GM21576 (cell line): ENCODE measurements at regions not wholly inside any gene's neighbourhood (a gene's known extent, or its start where the extent isn't known, plus 50 kb on each side); places are given as distances from the start of the nearest gene placed in this dataset.
"Not testable (repeated sequence)": the region's sequence is repeated elsewhere in the genome, so short reads cannot be mapped to it uniquely, and the experiment has no call there.

ENCODE experiments used
- ATAC-seq: cut with Tn5 transposase; IDR thresholded peaks from one replicate; pipeline ENCODE4 v1.9.1; 2021; ENCODE audit warnings: mild to moderate bottlenecking, moderate library complexity; ENCODE audit not compliant: unreplicated experiment

DNA sequence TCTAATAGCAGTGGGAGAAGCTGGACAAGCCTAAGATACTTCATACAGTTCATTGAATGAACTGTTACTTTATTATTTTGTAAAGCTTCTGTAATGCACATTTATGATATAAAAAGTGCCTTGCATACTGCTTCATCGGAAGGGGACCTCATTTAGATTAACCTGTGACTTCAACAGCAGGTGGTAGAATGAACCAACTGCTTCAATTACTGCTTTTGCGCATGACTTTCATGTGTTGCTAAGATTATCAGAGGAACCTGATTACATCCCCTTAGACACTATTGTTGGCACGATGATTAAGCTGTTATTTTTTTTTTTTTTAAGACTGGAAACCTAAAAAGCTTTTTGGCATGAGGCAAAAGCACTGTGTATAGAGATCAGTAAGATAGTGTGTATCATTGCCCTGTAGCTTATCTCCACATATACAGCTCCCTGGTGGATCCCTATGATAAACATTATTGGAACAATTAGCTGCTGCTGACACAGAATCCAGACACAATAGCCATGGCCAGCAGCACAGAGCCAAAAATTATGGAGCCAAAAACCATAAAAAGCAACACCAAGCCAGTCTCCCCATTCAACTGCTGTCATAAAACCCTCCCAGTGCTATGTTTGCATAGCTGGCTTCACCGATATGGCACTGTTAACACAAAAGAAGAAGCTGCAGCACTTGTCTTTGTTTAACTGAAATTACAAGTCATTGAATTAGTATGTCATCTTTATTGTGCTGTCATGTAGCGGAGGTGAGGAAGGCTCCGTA is 731.6 kb upstream of the MMS22L start:
- ATAC-seq, result no peak

- ATAC-seq, result no peak
These were observed 733.5 kb upstream of the MMS22L start for GRCh38 chr6:98016565-98016964.

GRCh38 chr6:98020222-98020621 is 737.2 kb upstream of the MMS22L start:
- no peak for ATAC-seq

DNA sequence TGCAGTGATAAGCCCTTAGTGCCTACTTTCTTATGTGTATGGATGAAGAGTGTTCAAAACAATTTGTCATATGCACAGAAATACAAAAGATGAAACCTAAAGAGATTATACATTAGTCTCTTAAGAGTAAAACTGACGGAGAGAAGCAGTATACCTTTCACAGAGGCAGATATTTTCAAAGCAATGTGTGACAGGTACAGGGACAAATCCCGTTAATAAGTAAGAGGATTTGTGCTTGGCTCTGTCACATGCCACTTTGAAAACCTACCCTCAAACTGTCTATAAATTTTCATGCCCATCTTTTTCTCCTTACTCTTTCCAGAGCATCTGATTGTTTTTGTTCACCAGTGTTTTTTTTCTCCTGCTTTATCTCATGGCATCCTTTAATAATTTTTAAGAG is 741.3 kb upstream of the MMS22L start:
- ATAC-seq, result no peak

DNA sequence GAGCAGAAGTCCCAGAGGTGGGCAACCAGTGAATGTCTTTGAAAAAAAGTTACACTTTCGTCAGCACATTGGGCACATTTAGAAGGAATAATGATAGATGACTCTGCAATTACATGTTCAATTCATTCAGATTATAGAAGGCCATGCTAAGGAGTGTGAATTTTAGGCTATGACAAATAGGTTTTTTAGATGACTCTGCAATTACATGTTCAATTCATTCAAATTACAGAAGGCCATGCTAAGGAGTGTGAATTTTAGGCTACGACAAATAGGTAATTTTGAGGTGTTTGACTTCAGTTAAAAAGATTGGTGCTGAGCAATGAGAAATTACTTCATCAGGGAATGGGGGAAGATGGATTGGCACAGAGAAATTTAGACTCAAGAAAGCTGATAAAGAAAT is 744.9 kb upstream of the MMS22L start:
- no peak for ATAC-seq

DNA sequence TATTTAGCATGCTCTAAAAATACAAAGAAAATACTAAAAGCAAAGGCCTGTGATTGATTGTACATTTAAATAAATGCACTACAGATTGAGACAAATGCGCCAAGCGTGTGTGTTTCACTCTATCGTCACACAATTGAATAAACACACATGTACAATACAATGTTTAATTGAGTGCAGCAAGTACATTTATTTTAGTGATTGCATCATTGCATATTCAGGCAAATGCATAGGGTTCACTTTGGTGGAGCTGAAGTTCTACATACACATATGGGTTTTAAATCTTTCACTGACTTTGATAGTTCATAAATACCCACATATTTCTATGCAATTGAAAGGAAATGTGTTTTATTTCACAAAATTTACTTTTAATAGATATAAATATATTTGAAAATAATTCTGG is 750.6 kb upstream of the MMS22L start:
- ATAC-seq, result no peak

DNA sequence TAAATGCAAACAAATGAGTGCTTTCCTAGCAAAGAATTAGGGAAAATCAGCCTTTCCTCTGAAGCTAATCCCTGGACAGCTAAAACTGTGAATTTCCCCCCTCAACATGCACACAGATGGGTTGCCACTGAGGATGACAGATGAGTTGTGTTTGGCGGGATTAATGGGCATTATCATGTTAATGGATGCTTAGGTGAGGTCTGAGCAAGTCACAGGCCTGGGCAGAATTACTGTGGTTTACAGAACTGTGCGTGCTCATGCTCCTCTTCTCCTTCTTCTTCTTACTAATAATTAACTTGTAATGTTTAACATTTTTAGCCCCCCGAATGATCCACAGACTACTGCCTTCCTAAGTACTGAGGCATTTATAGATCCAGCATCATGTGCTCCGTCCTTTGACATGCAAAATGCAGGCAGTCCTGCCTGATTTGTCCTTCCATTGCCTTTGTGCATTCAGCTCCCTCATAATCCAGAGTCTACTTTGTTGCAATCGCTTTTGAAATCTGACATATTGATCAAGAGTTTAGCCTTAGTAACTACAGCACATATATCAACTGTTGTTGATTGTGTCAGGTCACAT is 753.4 kb upstream of the MMS22L start:
- ATAC-seq, result no peak

- no peak for ATAC-seq
These were observed 754.6 kb upstream of the MMS22L start for GRCh38 chr6:98037571-98037970.

DNA sequence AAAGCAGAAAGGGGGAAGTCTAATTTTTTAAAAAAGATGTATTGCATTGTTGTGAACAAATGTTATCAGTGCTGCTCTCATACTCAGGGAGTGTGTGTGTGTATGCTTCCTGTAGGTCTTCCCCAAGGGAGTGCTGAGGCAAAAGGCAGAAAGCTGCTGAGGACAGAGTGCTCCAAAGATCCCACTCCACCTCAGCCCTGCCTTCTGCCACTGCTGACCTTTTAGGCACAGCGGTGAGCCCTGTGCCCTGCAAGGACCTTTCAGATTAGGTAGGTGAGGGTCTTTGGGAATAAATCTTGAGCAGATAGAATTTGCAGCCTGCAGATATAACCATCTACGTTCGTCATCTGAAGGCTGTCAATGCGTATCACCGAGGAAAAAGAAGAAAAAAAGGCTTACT is 756.4 kb upstream of the MMS22L start:
- ATAC-seq, result no peak

DNA sequence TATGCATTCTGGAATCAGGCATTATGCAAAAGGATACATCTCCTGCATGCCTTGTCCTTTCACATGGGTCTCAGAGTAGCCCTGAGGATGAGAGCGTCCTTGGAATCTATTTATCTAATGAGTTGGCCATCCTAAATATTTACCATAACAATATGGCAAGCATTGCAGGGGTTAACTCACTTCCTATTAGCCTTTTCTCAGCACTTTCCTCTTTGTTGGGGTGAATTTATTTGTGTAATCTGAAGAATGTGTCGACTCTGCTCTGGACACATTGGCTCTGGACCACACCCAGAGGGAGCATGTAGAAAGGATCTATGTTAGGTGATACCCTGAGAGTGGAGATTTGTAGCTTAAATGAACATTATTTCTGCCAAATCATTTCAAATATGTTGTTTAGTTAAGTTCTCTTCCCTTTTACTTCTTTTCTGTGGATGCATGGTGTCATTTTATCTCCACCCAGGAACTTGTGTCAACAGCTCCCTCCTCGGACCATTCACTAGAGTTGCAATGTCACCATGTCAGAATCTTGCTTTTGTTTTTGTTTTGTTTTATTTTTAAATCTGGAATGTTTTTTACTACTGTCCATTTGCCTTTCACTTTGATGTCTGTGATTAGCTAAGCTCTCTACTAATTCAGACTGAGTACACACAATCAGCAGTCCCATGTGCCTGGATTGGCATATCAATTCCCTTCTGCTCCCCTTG is 757.0 kb upstream of the MMS22L start:
- ATAC-seq, result no peak

DNA sequence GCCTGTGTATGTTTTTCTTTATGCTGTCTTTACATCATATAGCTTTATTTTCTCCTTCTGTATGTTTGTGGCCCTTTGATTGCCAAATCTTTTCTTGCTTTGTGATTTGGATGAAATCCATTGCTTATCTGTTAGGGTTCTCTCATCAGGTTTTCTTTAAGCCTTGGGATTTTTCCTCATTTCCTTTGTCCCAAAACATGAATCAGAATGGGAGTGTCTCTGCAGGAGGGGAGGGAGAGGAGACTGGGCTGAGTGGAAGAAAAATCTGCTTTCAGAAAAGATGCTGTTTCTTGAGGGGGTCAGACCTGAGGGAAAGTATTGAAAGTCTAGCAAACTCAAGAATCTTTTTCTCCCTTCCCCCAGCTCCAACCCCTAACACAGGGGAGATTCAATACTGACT is 758.0 kb upstream of the MMS22L start:
- no peak for ATAC-seq

DNA sequence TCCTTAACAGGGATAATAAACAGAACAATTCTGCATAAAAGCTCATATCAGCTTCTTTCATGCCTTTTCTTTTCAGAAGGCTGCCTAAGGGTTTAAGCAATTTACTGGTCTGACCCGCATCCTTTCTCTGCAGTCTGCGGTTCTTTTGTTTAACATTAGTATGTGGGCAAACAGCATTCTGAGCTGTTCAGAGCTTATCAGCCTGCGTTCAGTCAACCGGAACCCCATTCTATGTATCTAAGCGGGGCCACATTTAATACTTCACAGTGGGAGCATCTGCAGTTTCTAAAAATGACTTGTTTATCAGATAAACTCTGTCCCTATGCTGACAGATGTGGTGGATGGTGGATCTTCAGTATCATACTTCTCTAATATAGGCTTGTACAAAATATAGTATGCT is 758.9 kb upstream of the MMS22L start:
- no peak for ATAC-seq

GRCh38 chr6:98044151-98044561 is 761.1 kb upstream of the MMS22L start:
- no peak for ATAC-seq

- ATAC-seq, result no peak
These were observed 761.9 kb upstream of the MMS22L start for GRCh38 chr6:98044791-98045470.

GRCh38 chr6:98047164-98047563 is 764.1 kb upstream of the MMS22L start:
- no peak for ATAC-seq

- no peak for ATAC-seq
These were observed 764.9 kb upstream of the MMS22L start for GRCh38 chr6:98047871-98048270.

DNA sequence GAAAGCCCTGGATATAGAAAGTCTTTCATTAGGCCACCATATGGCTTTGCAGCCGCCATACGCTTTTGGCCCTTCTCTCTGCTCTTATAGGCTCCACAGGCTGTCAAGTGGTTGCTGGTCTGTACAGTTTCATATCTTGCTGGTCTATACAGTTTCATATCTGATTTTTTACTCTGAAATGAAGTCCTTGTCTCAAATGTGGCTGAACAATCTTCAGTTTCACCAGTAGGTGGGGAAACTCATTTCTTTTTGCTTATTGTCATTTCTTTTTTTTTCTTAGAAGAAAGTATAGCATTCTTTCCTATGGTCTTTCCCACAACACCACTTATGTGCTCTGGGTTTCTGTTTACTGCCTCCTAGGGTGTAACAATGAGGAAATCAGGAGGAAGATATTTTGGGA is 771.4 kb upstream of the MMS22L start:
- no peak for ATAC-seq

DNA sequence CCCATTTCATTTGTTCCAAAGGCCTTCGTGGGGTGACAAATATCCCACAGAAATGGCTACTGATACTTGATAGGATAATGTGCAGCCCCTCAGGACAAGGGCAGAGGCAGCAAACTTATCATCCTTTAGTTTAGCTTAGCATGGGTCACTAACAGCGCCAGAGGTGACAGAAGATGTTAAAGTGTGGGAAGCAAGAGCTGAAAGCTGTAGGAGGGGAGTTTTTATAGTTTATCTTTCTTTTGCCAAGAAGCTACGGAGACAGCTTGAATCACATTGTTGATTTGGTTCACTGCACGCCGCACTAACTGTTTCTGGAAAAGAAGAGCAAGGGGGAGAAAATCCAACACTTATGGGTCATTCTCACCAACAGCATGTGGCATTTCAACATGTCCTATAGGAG is 773.9 kb upstream of the MMS22L start:
- no peak for ATAC-seq

- no peak for ATAC-seq
These were observed 767.0 kb upstream of the POU3F2 start for GRCh38 chr6:98067375-98067774.

GRCh38 chr6:98088537-98088936 is 745.8 kb upstream of the POU3F2 start:
- ATAC-seq, result not testable (repeated sequence)

- no peak for ATAC-seq
These were observed 742.0 kb upstream of the POU3F2 start for GRCh38 chr6:98092331-98092730.

DNA sequence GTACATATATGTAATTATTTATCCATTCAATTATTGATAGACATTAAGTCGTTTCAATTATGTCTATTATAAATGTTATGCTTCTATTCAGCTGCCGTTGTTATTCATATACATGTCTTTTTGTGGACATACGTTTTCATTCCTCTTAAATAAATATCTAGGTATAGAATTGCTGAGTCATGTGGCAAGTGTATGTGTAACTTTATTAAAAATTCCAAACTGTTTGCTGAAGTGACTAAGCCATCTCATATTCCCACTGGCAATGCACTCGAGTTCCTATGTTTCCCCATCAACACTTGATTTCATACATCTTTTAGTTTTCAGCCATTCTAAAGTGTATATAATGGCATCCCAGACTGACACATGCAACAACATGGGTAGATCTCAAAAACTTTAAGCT is 739.7 kb upstream of the POU3F2 start:
- no peak for ATAC-seq
